GM08714 (cell line): ENCODE measurements at regions not wholly inside any gene's neighbourhood (a gene's known extent, or its start where the extent isn't known, plus 50 kb on each side); places are given as distances from the start of the nearest gene placed in this dataset.
A peak's percentile ranks its signal among the peaks of the same experiment; 100 is the strongest.

Experiments
- H3K4me3 ChIP-seq: fragments of 200-500 bp; sonication (Bioruptor generic); 2 replicates; pipeline ENCODE4 v1.5.1; 2014; ENCODE audit warnings: mild to moderate bottlenecking, low read length, inconsistent platforms
- ZNF274 ChIP-seq: IDR thresholded peaks from 2 replicates; pipeline ENCODE4 v1.6.1; 2012; ENCODE audit warnings: mild to moderate bottlenecking, low read depth, low read length

DNA sequence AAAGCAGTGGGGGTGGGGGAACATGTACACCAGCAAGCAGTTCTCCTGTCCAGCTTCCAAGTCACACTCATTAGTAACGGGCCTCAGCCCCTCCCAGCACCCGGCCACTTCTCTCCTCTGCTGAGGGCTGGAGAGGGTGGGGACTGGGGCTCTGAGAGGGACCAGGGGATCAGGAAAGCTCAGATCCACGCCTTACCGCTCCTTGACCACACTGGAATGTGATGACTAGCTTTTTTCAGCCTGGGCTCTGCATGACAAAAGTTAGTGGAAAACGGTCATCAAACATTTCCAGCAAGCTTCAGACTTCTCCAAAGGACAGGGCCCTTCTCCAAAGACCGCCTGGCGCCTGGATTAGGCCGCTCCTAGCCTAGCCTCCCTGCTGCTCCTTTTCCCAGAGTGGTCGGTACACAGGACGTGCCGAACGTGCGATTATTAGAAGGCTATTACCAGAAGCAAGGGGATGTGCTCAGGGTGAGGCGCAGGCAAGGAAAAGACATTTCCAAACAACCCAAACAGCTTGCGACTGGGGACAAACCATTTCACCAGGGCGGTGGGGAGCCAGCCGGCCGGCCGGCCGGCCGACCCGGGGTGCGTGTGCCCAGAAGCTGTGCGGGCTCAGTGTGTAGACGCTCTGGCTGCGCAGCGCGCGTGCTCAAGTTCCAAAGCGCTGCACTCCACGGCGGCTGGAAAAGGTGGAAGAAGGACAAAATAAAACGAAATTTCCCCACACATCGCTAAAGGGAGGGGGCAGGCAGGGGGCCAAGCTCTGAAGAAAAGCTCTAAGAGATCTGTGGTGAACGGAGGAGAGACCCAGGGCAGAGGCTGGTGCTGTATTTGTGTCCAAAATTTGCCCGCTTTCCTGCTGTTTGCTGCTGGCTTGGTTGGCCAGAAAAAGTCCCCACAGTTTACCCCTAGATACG, 51.0 kb upstream of the SSR3 start:
- TF ChIP-seq ZNF274 = no peak
- peak overlapping the region; percentile 12; the same call in 1 of the 2 replicates for H3K4me3 ChIP-seq

DNA sequence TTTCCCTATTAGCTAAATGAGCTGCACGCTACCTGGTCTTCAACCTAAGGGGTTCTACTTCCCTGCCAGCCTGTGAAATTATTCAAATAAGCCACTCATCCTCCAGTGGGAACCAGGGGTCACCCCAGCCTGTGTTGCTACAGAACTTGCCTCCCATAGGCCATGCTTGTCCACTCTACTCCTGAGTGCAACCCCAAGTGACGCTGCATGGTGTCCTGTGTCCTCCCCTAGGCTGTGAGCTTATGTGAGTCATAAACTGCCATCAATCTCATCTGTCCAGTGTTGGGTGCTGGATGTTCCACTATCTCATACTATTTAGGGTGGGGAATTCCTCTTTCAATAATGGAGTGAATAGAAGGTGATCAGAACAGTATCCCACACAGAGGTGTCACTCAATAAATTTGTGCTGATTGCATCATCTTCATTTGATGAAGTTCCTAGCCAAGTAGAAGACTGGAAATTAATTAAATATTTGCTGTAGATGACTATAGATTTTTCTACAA, 49.8 kb upstream of the SSR3 start:
- H3K4me3 ChIP-seq = no peak overlapping the region
- TF ChIP-seq ZNF274 = no peak
